Lung (tissue), 11 donors: ENCODE measurements at regions not wholly inside any gene's neighbourhood (a gene's known extent, or its start where the extent isn't known, plus 50 kb on each side); places are given as distances from the start of the nearest gene placed in this dataset.

Experiments used
- ATAC-seq: fragments of 200-7000 bp; cut with Tn5 transposase; one replicate; pipeline ENCODE4 v1.9.1; 2020; ENCODE audit warnings: moderate number of reproducible peaks; ENCODE audit not compliant: insufficient read depth, low FRiP score
- DNase-seq, 3 donors: peaks; one replicate each; pipeline ENCODE4 v3.0.0-alpha.2; 2013 to 2017
- H3K27ac ChIP-seq, 2 donors: one replicate each; pipeline ENCODE4 v1.5.1; 2013; ENCODE audit warnings: mild to moderate bottlenecking in 2 of 2, moderate library complexity in 2 of 2, control low read depth in 1 of 2, inconsistent platforms in 1 of 2, low read depth in 1 of 2, low read length in 1 of 2
- H3K27me3 ChIP-seq, 3 donors: one replicate each; pipeline ENCODE4 v1.5.1; 2013; ENCODE audit warnings: low read length in 2 of 3; ENCODE audit not compliant: control insufficient read depth in 3 of 3, insufficient read depth in 3 of 3
- H3K36me3 ChIP-seq, 4 donors: one replicate each; pipeline ENCODE4 v1.5.1; 2013; ENCODE audit warnings: low read length in 4 of 4, mild to moderate bottlenecking in 1 of 4, moderate library complexity in 1 of 4; ENCODE audit not compliant: control insufficient read depth in 4 of 4, insufficient read depth in 4 of 4
- H3K4me1 ChIP-seq, 5 donors: one replicate each; pipeline ENCODE4 v1.5.1; 2013; ENCODE audit warnings: low read length in 5 of 5, mild to moderate bottlenecking in 2 of 5, moderate library complexity in 1 of 5; ENCODE audit not compliant: control insufficient read depth in 5 of 5, insufficient read depth in 5 of 5
- H3K4me3 ChIP-seq: one replicate; pipeline ENCODE4 v1.5.1; 2013; ENCODE audit warnings: mild to moderate bottlenecking, control low read depth, moderate library complexity
- H3K9ac ChIP-seq, 2 donors: one replicate each; pipeline ENCODE4 v1.5.1; 2013; ENCODE audit warnings: low read length in 2 of 2, control low read depth in 1 of 2; ENCODE audit not compliant: insufficient read depth in 1 of 2
- H3K9me3 ChIP-seq, 4 donors: one replicate each; pipeline ENCODE4 v1.5.1; 2013; ENCODE audit warnings: low read length in 3 of 4, mild to moderate bottlenecking in 1 of 4, moderate library complexity in 1 of 4; ENCODE audit not compliant: control insufficient read depth in 4 of 4, insufficient read depth in 3 of 4
- CTCF ChIP-seq: IDR thresholded peaks from 2 replicates; pipeline ENCODE4 v1.5.1; 2012; ENCODE audit warnings: mild to moderate bottlenecking; ENCODE audit errors: control extremely low read depth, extremely low read depth
- WGBS, 2 donors: extraction: QIAGEN DNeasy Blood & Tissue Kit; methylation state at CpG; one replicate each; pipeline ENCODE4 v1.1.7; 2013; 5-methylcytosine and 5-hydroxymethylcytosine counted together
- donor health status: control.
- donor health status: control.
- donor health status: Bipolar disorder and iron deficiency.
- donor health status: healthy.
- donor health status: DM: yes; HTN: yes; CAD: no.

GRCh38 chr1:94332952-94333351 lies 85.2 kb upstream of the ABCD3 start:
- no peak for TF ChIP-seq CTCF
- Histone ChIP-seq H3K9me3 (no peaks in the 10 kb centered on the region), H3K27me3 (no peaks in the 10 kb centered on the region), H3K27ac (no peak overlapping the region), H3K9ac (no peak overlapping the region), H3K4me3 (no peak overlapping the region), H3K4me1 (peaks cover 0 to 9% (median 3%) of the 10 kb centered on the region in 5 donors), H3K36me3 (no peaks in the 10 kb centered on the region)
- no peak for ATAC-seq
- WGBS, 2 donors: 79 to 95% methylated on average over 4 of the region's 4 CpGs
- DNase-seq: no peak

GRCh38 chr1:94332516-94332915 lies 85.7 kb upstream of the ABCD3 start:
- DNase-seq: no peak
- H3K27ac ChIP-seq: no peak overlapping the region
- no peak overlapping the region for H3K9ac ChIP-seq
- H3K36me3 ChIP-seq: no peaks in the 10 kb centered on the region
- no peaks in the 10 kb centered on the region for H3K9me3 ChIP-seq
- H3K4me1 ChIP-seq: peaks cover 2 to 9% (median 3%) of the 10 kb centered on the region in 5 donors
- no peak for TF ChIP-seq CTCF
- H3K4me3 ChIP-seq: no peak overlapping the region
- no peak for ATAC-seq
- H3K27me3 ChIP-seq: no peaks in the 10 kb centered on the region

GRCh38 chr1:94329986-94330385 lies 88.2 kb upstream of the ABCD3 start:
- WGBS, 2 donors: 16 to 17% methylated on average over 3 of the region's 3 CpGs
- ATAC-seq: no peak
- Histone ChIP-seq H3K27ac (peak overlapping the region; percentile 57 to 77), H3K4me1 (peaks cover 10 to 28% (median 12%) of the 10 kb centered on the region in 5 donors), H3K36me3 (no peaks in the 10 kb centered on the region), H3K9me3 (no peaks in the 10 kb centered on the region), H3K4me3 (no peak overlapping the region), H3K27me3 (no peaks in the 10 kb centered on the region), H3K9ac (no peak overlapping the region)
- no peak for TF ChIP-seq CTCF
- DNase-seq: peak in 2 of 3 donors; percentile 46 to 52

- TF ChIP-seq CTCF: no peak
- Histone ChIP-seq H3K4me3 (no peak overlapping the region), H3K4me1 (peaks cover 10 to 31% (median 12%) of the 10 kb centered on the region in 5 donors), H3K27me3 (no peaks in the 10 kb centered on the region), H3K9me3 (no peaks in the 10 kb centered on the region), H3K9ac (no peak overlapping the region), H3K27ac (peak overlapping the region in 1 of 2 donors; percentile 70), H3K36me3 (no peaks in the 10 kb centered on the region)
- no peak for ATAC-seq
- 86 to 93% methylated on average over 4 of the region's 4 CpGs for WGBS, 2 donors
- no peak for DNase-seq
These were observed 88.9 kb upstream of the ABCD3 start for GRCh38 chr1:94329276-94329675.
